WTC11 (cell line): ENCODE measurements at regions not wholly inside any gene's neighbourhood (a gene's known extent, or its start where the extent isn't known, plus 50 kb on each side); places are given as distances from the start of the nearest gene placed in this dataset.

Experiments used
- CTCF ChIP-seq: fragments of 200-600 bp; IDR thresholded peaks from 2 replicates; pipeline ENCODE4 v1.8.0; 2022; ENCODE audit warnings: antibody characterized with exemption
- HMGXB4 ChIP-seq: sonication (generic); formaldehyde crosslinking; IDR thresholded peaks from 2 replicates; pipeline ENCODE4 v1.8.1; 2023; ENCODE audit warnings: mild to moderate bottlenecking, moderate library complexity, missing genetic modification reagents
- MAX ChIP-seq: sonication (generic); formaldehyde crosslinking; IDR thresholded peaks from 2 replicates; pipeline ENCODE4 v1.8.0; 2022; ENCODE audit warnings: mild to moderate bottlenecking, missing genetic modification reagents
- NFE2L1 ChIP-seq: sonication (generic); formaldehyde crosslinking; IDR thresholded peaks from 2 replicates; pipeline ENCODE4 v1.8.1; 2023; ENCODE audit warnings: missing genetic modification reagents
- RELA ChIP-seq: sonication (generic); formaldehyde crosslinking; IDR thresholded peaks from 2 replicates; pipeline ENCODE4 v1.8.1; 2022; ENCODE audit warnings: missing genetic modification reagents, mild to moderate bottlenecking, borderline replicate concordance
- SMAD3 ChIP-seq: sonication (generic); formaldehyde crosslinking; IDR thresholded peaks from 2 replicates; pipeline ENCODE4 v1.8.0; 2022; ENCODE audit warnings: missing genetic modification reagents, mild to moderate bottlenecking, borderline replicate concordance
- ZBTB43 ChIP-seq: sonication (generic); formaldehyde crosslinking; IDR thresholded peaks from 2 replicates; pipeline ENCODE4 v1.8.1; 2023; ENCODE audit warnings: mild to moderate bottlenecking, missing genetic modification reagents

- no peak for TF ChIP-seq MAX (CRISPR knock-in tag)
- no peak for TF ChIP-seq ZBTB43
- TF ChIP-seq CTCF, result no peak
- TF ChIP-seq SMAD3, result no peak
- TF ChIP-seq NFE2L1 (CRISPR knock-in tag), result no peak
- TF ChIP-seq HMGXB4 (CRISPR knock-in tag), result no peak
- no peak for TF ChIP-seq RELA
These were observed 651.9 kb upstream of the PCDH7 start for GRCh38 chr4:30068234-30068633.
